ENCODE measurements at regions not wholly inside any gene's neighbourhood (a gene's known extent, or its start where the extent isn't known, plus 50 kb on each side); places are given as distances from the start of the nearest gene placed in this dataset.

GRCh38 chr2:192783643-192784042 lies 588.9 kb upstream of the TMEFF2 start:
- no peak overlapping the region for H3K27ac ChIP-seq
- no peak for DNase-seq (ENCODE audit: low spot score)
- H3K27me3 ChIP-seq: no peaks in the 10 kb centered on the region
- 84% methylated on average over 2 of the region's 3 CpGs for WGBS (ENCODE audit: low lambda C conversion rate, missing lambda C conversion rate)
- no peaks in the 10 kb centered on the region for H3K9me2 ChIP-seq (replicated peaks; ENCODE audit: insufficient read depth)
- no peak overlapping the region for H2AFZ ChIP-seq
- H3K4me2 ChIP-seq: no peak overlapping the region
- no peak overlapping the region for H3K4me3 ChIP-seq
- no peaks in the 10 kb centered on the region for H3K9me3 ChIP-seq (ENCODE audit: low read depth)
- TF ChIP-seq EZH2 (IDR thresholded peaks at IDR 0.05; ENCODE audit: borderline replicate concordance): no peak
- TF ChIP-seq, protein P1, sequence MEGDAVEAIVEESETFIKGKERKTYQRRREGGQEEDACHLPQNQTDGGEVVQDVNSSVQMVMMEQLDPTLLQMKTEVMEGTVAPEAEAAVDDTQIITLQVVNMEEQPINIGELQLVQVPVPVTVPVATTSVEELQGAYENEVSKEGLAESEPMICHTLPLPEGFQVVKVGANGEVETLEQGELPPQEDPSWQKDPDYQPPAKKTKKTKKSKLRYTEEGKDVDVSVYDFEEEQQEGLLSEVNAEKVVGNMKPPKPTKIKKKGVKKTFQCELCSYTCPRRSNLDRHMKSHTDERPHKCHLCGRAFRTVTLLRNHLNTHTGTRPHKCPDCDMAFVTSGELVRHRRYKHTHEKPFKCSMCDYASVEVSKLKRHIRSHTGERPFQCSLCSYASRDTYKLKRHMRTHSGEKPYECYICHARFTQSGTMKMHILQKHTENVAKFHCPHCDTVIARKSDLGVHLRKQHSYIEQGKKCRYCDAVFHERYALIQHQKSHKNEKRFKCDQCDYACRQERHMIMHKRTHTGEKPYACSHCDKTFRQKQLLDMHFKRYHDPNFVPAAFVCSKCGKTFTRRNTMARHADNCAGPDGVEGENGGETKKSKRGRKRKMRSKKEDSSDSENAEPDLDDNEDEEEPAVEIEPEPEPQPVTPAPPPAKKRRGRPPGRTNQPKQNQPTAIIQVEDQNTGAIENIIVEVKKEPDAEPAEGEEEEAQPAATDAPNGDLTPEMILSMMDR (IDR thresholded peaks at IDR 0.05; ENCODE audit: poor library complexity): no peak
- TF ChIP-seq EZH2phosphoT487 (IDR thresholded peaks at IDR 0.05; ENCODE audit: low read depth, severe bottlenecking, unreplicated experiment): no peak
- no peaks in the 10 kb centered on the region for H3K79me2 ChIP-seq
- no peaks in the 10 kb centered on the region for H4K20me1 ChIP-seq (ENCODE audit: insufficient read depth, poor library complexity, severe bottlenecking)
- H3K36me3 ChIP-seq (replicated peaks; ENCODE audit: insufficient read depth, low read depth): no peaks in the 10 kb centered on the region
- no peaks in the 10 kb centered on the region for H3K4me1 ChIP-seq (ENCODE audit: insufficient read depth)

GRCh38 chr2:192775459-192776262 lies 580.9 kb upstream of the TMEFF2 start:
- TF ChIP-seq EZH2phosphoT487 (IDR thresholded peaks at IDR 0.05; ENCODE audit: low read depth, severe bottlenecking, unreplicated experiment) (no peak), EZH2 (IDR thresholded peaks at IDR 0.05; ENCODE audit: borderline replicate concordance) (no peak)
- TF ChIP-seq, protein P1 (IDR thresholded peaks at IDR 0.05; ENCODE audit: poor library complexity): no peak
- WGBS (ENCODE audit: low lambda C conversion rate, missing lambda C conversion rate): 87% methylated on average over 6 of the region's 6 CpGs
- no peaks in the 10 kb centered on the region for H3K9me2 ChIP-seq (replicated peaks; ENCODE audit: insufficient read depth)

GRCh38 chr2:192775011-192775410 lies 580.3 kb upstream of the TMEFF2 start:
- Histone ChIP-seq H4K20me1 (ENCODE audit: insufficient read depth, poor library complexity, severe bottlenecking) (no peaks in the 10 kb centered on the region), H3K9me3 (ENCODE audit: low read depth) (no peaks in the 10 kb centered on the region), H3K9me2 (replicated peaks; ENCODE audit: insufficient read depth) (no peaks in the 10 kb centered on the region), H2AFZ (no peak overlapping the region), H3K27ac (no peak overlapping the region), H3K36me3 (replicated peaks; ENCODE audit: insufficient read depth, low read depth) (no peaks in the 10 kb centered on the region), H3K4me3 (no peak overlapping the region), H3K4me2 (no peak overlapping the region), H3K4me1 (ENCODE audit: insufficient read depth) (no peaks in the 10 kb centered on the region), H3K79me2 (no peaks in the 10 kb centered on the region), H3K27me3 (no peaks in the 10 kb centered on the region)
- TF ChIP-seq EZH2phosphoT487 (IDR thresholded peaks at IDR 0.05; ENCODE audit: low read depth, severe bottlenecking, unreplicated experiment): no peak
- WGBS (ENCODE audit: low lambda C conversion rate, missing lambda C conversion rate): 96% methylated on average over 4 of the region's 4 CpGs
- DNase-seq (ENCODE audit: low spot score): no peak

More at GRCh38 chr2:192775459-192776262, 580.9 kb upstream of the TMEFF2 start:
- no peak overlapping the region for H3K4me3 ChIP-seq
- H2AFZ ChIP-seq: no peak overlapping the region
- H3K9me3 ChIP-seq (ENCODE audit: low read depth): no peaks in the 10 kb centered on the region
- H3K4me1 ChIP-seq (ENCODE audit: insufficient read depth): no peaks in the 10 kb centered on the region
- no peaks in the 10 kb centered on the region for H4K20me1 ChIP-seq (ENCODE audit: insufficient read depth, poor library complexity, severe bottlenecking)
- H3K36me3 ChIP-seq (replicated peaks; ENCODE audit: insufficient read depth, low read depth): no peaks in the 10 kb centered on the region
- H3K4me2 ChIP-seq: no peak overlapping the region
- DNase-seq (ENCODE audit: low spot score): no peak
- H3K79me2 ChIP-seq: no peaks in the 10 kb centered on the region
- no peaks in the 10 kb centered on the region for H3K27me3 ChIP-seq
- H3K27ac ChIP-seq: no peak overlapping the region

- no peaks in the 10 kb centered on the region for H3K36me3 ChIP-seq (replicated peaks; ENCODE audit: insufficient read depth, low read depth)
- no peaks in the 10 kb centered on the region for H3K9me3 ChIP-seq (ENCODE audit: low read depth)
- H3K27me3 ChIP-seq: no peaks in the 10 kb centered on the region
- no peak overlapping the region for H3K27ac ChIP-seq
- no peaks in the 10 kb centered on the region for H3K9me2 ChIP-seq (replicated peaks; ENCODE audit: insufficient read depth)
- no peak overlapping the region for H3K4me2 ChIP-seq
- 63% methylated on average over 2 of the region's 2 CpGs for WGBS (ENCODE audit: low lambda C conversion rate, missing lambda C conversion rate)
- no peak overlapping the region for H3K4me3 ChIP-seq
- TF ChIP-seq EZH2 (IDR thresholded peaks at IDR 0.05; ENCODE audit: borderline replicate concordance) (no peak), EZH2phosphoT487 (IDR thresholded peaks at IDR 0.05; ENCODE audit: low read depth, severe bottlenecking, unreplicated experiment) (no peak)
- TF ChIP-seq, protein P1 (IDR thresholded peaks at IDR 0.05; ENCODE audit: poor library complexity): no peak
- no peaks in the 10 kb centered on the region for H4K20me1 ChIP-seq (ENCODE audit: insufficient read depth, poor library complexity, severe bottlenecking)
- peak; percentile 35 for DNase-seq (ENCODE audit: low spot score)
- H2AFZ ChIP-seq: no peak overlapping the region
- no peaks in the 10 kb centered on the region for H3K79me2 ChIP-seq
- H3K4me1 ChIP-seq (ENCODE audit: insufficient read depth): no peaks in the 10 kb centered on the region
Measured at GRCh38 chr2:192773044-192773443, 578.3 kb upstream of the TMEFF2 start.

All from hepatocyte (in vitro differentiated cells).